GM12878 (cell line): ENCODE measurements at regions not wholly inside any gene's neighbourhood (a gene's known extent, or its start where the extent isn't known, plus 50 kb on each side); places are given as distances from the start of the nearest gene placed in this dataset.

Source experiments
- ATAC-seq: fragments of 200-7000 bp; cut with Tn5 transposase; 3 replicates; pipeline ENCODE4 v1.9.1; 2020; ENCODE audit warnings: mild to moderate bottlenecking, moderate library complexity
- BruUV-seq: library from RNA; stranded (reverse); fragments of 400-500 nt; replicated peaks from 2 replicates; lab custom pipeline; 2021; lab: Mats Ljungman, UMichigan
- CTCF ChIA-PET: fragments of 300-600 bp; sonication (Branson Sonifier 250); formaldehyde crosslinking; extraction: SDS; loops from one replicate; lab custom pipeline; 2021; ENCODE audit warnings: inconsistent platforms; lab: Yijun Ruan, JAX
- POLR2A ChIA-PET: fragments of 350-600 bp; formaldehyde crosslinking; extraction: SDS; loops from one replicate; lab custom pipeline; 2021; ENCODE audit warnings: inconsistent platforms; lab: Charles Lee
- RAD21 ChIA-PET: fragments of 300-600 bp; sonication (Branson Sonifier 250); formaldehyde crosslinking; loops from one replicate; lab custom pipeline; 2023; ENCODE audit warnings: antibody characterized with exemption; ENCODE audit not compliant: unreplicated experiment; lab: Charles Lee
- SMC1A ChIA-PET: fragments of 300-600 bp; sonication (Branson Sonifier 250); formaldehyde crosslinking; loops from one replicate; lab custom pipeline; 2023; ENCODE audit not compliant: unreplicated experiment, uncharacterized antibody; lab: Charles Lee
- DNase-seq: peaks from one replicate; pipeline ENCODE4 v3.0.0-alpha.2; 2011; ENCODE audit warnings: low read depth, low spot score
- FAIRE-seq: peaks from 3 replicates; lab custom pipeline; 2011; peaks lifted over from hg19 to GRCh38; lab: Jason Lieb, UNC
- H2AFZ ChIP-seq: 2 replicates; pipeline ENCODE4 v1.6.0; 2011; ENCODE audit warnings: low read depth, low read length, control low read depth; ENCODE audit not compliant: control insufficient read depth
- H3K27ac ChIP-seq: 2 replicates; pipeline ENCODE4 v1.5.1; 2011; ENCODE audit warnings: control low read depth; ENCODE audit not compliant: control insufficient read depth, insufficient read depth
- H3K27me3 ChIP-seq, 2 experiments: replicated peaks in 1 of 2; 2 replicates each; pipeline versions ENCODE4 v1.6.0 to v1.6.1; 2011; ENCODE audit warnings: low read length in 1 of 2; ENCODE audit not compliant: control insufficient read depth in 2 of 2, insufficient read depth in 2 of 2
- H3K36me3 ChIP-seq, 2 experiments: 2 replicates each; pipeline ENCODE4 v1.5.1; 2011; ENCODE audit warnings: low read length in 1 of 2; ENCODE audit not compliant: control insufficient read depth in 2 of 2, insufficient read depth in 2 of 2
- H3K4me1 ChIP-seq: 2 replicates; pipeline ENCODE4 v1.6.1; 2011; ENCODE audit warnings: mild to moderate bottlenecking, low read length, moderate library complexity, mixed read lengths; ENCODE audit not compliant: control insufficient read depth, insufficient read depth
- H3K4me2 ChIP-seq: 2 replicates; pipeline ENCODE4 v1.6.0; 2011; ENCODE audit warnings: control low read depth; ENCODE audit not compliant: control insufficient read depth, insufficient read depth
- H3K4me3 ChIP-seq: fragments of 200-600 bp; sonication (generic); 2 replicates; pipeline ENCODE4 v1.5.1; 2016
- H3K79me2 ChIP-seq: 2 replicates; pipeline ENCODE4 v1.6.0; 2011; ENCODE audit warnings: low read length; ENCODE audit not compliant: control insufficient read depth, insufficient read depth
- H3K9ac ChIP-seq: 2 replicates; pipeline ENCODE4 v1.8.0; 2011; ENCODE audit warnings: low read length, control low read depth, mixed read lengths; ENCODE audit not compliant: control insufficient read depth, insufficient read depth
- H3K9me3 ChIP-seq: replicated peaks from 3 replicates; pipeline ENCODE4 v1.5.1; 2011; ENCODE audit warnings: mild to moderate bottlenecking, low read length; ENCODE audit not compliant: control insufficient read depth, insufficient read depth
- H4K20me1 ChIP-seq: 2 replicates; pipeline ENCODE4 v1.6.0; 2011; ENCODE audit not compliant: control insufficient read depth, insufficient read depth
- CBX3 ChIP-seq: fragments of 200-600 bp; sonication (generic); IDR thresholded peaks from 2 replicates; pipeline ENCODE4 v1.6.1; 2016; ENCODE audit warnings: low read depth, borderline replicate concordance
- EGR1 ChIP-seq, 2 experiments: IDR thresholded peaks; 1 replicate in 1 of 2; 2 replicates in 1 of 2; pipeline ENCODE4 v1.6.1; 2011 to 2012; ENCODE audit warnings: low read depth in 2 of 2, low read length in 2 of 2, borderline replicate concordance in 1 of 2, mild to moderate bottlenecking in 1 of 2, moderate library complexity in 1 of 2
- JUND ChIP-seq: IDR thresholded peaks from 2 replicates; pipeline ENCODE4 v1.6.1; 2012; ENCODE audit warnings: low read depth, mild to moderate bottlenecking, low read length, improper control_type of control experiment, moderate library complexity
- MEF2A ChIP-seq: IDR thresholded peaks from 2 replicates; pipeline ENCODE4 v1.6.1; 2011; ENCODE audit warnings: low read depth, mild to moderate bottlenecking, low read length, moderate library complexity; ENCODE audit not compliant: insufficient read depth
- NFIC ChIP-seq: IDR thresholded peaks from 2 replicates; pipeline ENCODE4 v1.6.1; 2012; ENCODE audit warnings: low read depth, mild to moderate bottlenecking, inconsistent platforms, low read length, moderate library complexity
- NR2C2 ChIP-seq: IDR thresholded peaks from 2 replicates; pipeline ENCODE4 v1.6.1; 2011; ENCODE audit warnings: borderline replicate concordance, low read depth; ENCODE audit not compliant: control insufficient read depth, insufficient read length
- RBBP5 ChIP-seq: fragments of 200-600 bp; sonication (generic); conservative IDR thresholded peaks from 2 replicates; pipeline ENCODE4 v1.6.1; 2016
- RCOR1 ChIP-seq: conservative IDR thresholded peaks from 2 replicates; pipeline ENCODE4 v1.6.1; 2012; ENCODE audit warnings: low read depth, low read length, improper control_type of control experiment
- RELB ChIP-seq: fragments of 450-650 bp; IDR thresholded peaks from 2 replicates; pipeline ENCODE4 v1.6.1; 2017; ENCODE audit warnings: low read depth, mild to moderate bottlenecking, moderate library complexity
- SIX5 ChIP-seq: IDR thresholded peaks from 2 replicates; pipeline ENCODE4 v1.6.1; 2011; ENCODE audit warnings: mild to moderate bottlenecking, low read depth, low read length, moderate library complexity; ENCODE audit not compliant: severe bottlenecking
- SREBF2 ChIP-seq: IDR thresholded peaks from 2 replicates; pipeline ENCODE4 v1.6.1; 2012; ENCODE audit warnings: mild to moderate bottlenecking, low read length
- TCF7 ChIP-seq: IDR thresholded peaks from 2 replicates; pipeline ENCODE4 v1.6.1; 2014; ENCODE audit warnings: antibody characterized with exemption, borderline replicate concordance
- USF1 ChIP-seq: IDR thresholded peaks from 2 replicates; pipeline ENCODE4 v1.6.1; 2011; ENCODE audit warnings: borderline replicate concordance, low read depth, mild to moderate bottlenecking, moderate library complexity, mixed read lengths, low read length; ENCODE audit not compliant: insufficient read depth; ENCODE audit errors: extremely low read length
- ZBTB33 ChIP-seq: fragments of 450-650 bp; IDR thresholded peaks from 2 replicates; pipeline ENCODE4 v1.6.1; 2017; ENCODE audit warnings: mild to moderate bottlenecking
- in situ Hi-C: fragments of 300-500 bp; cut with MboI; formaldehyde crosslinking; loops from 9 replicates; pipeline ENCODE4 v1.14.3; 2018; ENCODE audit warnings: mixed read lengths
- intact Hi-C: fragments of 100-400 bp; cut with micrococcal nuclease; formaldehyde crosslinking; loops from one replicate; pipeline ENCODE4 v1.14.2; 2022; ENCODE audit not compliant: unreplicated experiment

GRCh38 chr6:113405326-113406047 lies 451.7 kb upstream of the MARCKS start:
- Histone ChIP-seq H3K79me2 (no peaks in the 10 kb centered on the region), H3K36me3 (no peaks in the 10 kb centered on the region), H4K20me1 (no peaks in the 10 kb centered on the region), H3K27ac (no peak overlapping the region)
- RAD21 ChIA-PET = no interaction called here
- TF ChIP-seq NR2C2 = no peak
- TF ChIP-seq RCOR1 = no peak
- no peak for TF ChIP-seq NFIC
- no peak for TF ChIP-seq RBBP5
- no peak for TF ChIP-seq EGR1 (IDR thresholded peaks at IDR 0.05; ENCODE audit: borderline replicate concordance in 1 of 2, low read depth in 2 of 2, low read length in 2 of 2)
- no peak for TF ChIP-seq USF1
- TF ChIP-seq JUND = no peak
- TF ChIP-seq TCF7 = no peak
- TF ChIP-seq MEF2A = no peak
- no peak for TF ChIP-seq SIX5
- TF ChIP-seq RELB = no peak
- no peak for TF ChIP-seq ZBTB33
- TF ChIP-seq CBX3 = no peak
- no peak for TF ChIP-seq SREBF2
- TF ChIP-seq, all 136 proteins: peak for 0
- ChIA-PET POLR2A (no interaction called here), CTCF (no interaction called here), SMC1A (interaction anchor here (1.7 kb wide), 1 partner anchor 8 kb away, joined by 5 read pairs; no protein-coding TSS in a partner anchor)
- no TSS peak for BruUV-seq
- Histone ChIP-seq H3K4me3 (no peak overlapping the region), H3K4me2 (no peak overlapping the region), H3K9me3 (no peaks in the 10 kb centered on the region), H3K4me1 (no peaks in the 10 kb centered on the region), H2AFZ (no peak overlapping the region), H3K9ac (no peak overlapping the region), H3K27me3 (no peaks in the 10 kb centered on the region)
- intact Hi-C loops = no loop called here
- in situ Hi-C loops = no loop called here
- no peak for ATAC-seq
- DNase-seq = no peak
- FAIRE-seq = no peak
